GM21737 (cell line): ENCODE measurements at regions not wholly inside any gene's neighbourhood (a gene's known extent, or its start where the extent isn't known, plus 50 kb on each side); places are given as distances from the start of the nearest gene placed in this dataset.
"Not testable (repeated sequence)": the region's sequence is repeated elsewhere in the genome, so short reads cannot be mapped to it uniquely, and the experiment has no call there.

Experiments
- ATAC-seq: cut with Tn5 transposase; IDR thresholded peaks from one replicate; pipeline ENCODE4 v1.9.1; 2021; ENCODE audit warnings: mild to moderate bottlenecking, moderate library complexity; ENCODE audit not compliant: unreplicated experiment

DNA sequence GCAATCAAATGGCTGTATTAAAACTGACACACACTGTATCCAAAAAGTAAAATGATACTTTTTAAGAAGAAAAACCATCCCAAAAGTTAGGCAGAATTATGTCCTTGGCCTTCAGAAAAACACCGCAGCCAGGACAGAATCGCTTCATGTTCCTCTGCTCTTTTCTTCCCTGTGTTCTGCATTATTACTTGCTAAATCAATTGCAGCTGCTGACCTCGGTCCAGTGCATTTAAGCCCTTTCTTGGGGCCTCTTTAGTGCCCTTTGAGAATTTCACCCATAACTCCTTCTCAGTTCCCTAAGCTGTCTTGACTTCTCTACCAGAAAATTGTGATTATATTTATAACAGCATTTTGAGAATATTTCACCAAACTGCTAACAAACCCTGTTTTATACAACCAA lies 696.9 kb downstream of the PCDH7 start:
- ATAC-seq: no peak

GRCh38 chr4:31422006-31422405 lies 701.8 kb downstream of the PCDH7 start:
- no peak for ATAC-seq

GRCh38 chr4:31427691-31428090 lies 707.5 kb downstream of the PCDH7 start:
- ATAC-seq: no peak

DNA sequence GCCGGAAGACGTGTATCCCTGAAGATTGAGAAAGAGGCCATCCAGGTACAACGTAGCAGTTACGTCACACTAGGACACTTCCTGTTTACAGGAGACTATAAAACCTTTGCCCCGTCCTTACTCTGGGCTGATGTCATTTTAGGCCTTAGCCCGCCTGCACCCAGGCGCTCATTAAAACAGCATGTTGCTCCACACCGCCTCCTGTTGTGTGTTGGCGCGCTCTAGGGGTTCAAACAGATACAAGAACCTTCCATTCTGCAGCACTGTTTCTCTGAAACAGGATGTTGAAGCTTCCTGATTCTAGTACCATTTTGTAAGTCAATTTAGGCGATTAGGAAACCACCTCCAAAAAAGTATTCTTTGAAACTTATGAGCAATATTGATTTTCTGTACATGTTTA lies 722.1 kb downstream of the PCDH7 start:
- ATAC-seq: no peak

DNA sequence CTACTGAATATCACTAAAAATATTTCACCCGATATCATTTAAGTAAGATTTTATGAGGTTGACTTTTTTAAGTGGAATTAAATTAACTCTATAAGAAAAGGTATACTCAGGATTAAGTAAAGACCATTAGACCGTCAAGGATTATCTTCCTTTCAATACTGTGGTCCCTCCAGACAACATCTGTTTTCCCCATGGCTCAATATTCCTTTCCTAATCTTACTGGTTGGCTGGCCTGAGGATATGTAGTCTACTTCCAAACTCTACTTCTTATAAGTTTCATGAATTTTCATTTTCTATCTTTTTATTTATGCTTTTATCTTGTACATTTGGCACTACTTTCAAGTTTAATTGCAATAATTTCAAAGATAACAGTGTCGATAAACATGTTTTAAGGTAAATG lies 725.4 kb downstream of the PCDH7 start:
- no peak for ATAC-seq

DNA sequence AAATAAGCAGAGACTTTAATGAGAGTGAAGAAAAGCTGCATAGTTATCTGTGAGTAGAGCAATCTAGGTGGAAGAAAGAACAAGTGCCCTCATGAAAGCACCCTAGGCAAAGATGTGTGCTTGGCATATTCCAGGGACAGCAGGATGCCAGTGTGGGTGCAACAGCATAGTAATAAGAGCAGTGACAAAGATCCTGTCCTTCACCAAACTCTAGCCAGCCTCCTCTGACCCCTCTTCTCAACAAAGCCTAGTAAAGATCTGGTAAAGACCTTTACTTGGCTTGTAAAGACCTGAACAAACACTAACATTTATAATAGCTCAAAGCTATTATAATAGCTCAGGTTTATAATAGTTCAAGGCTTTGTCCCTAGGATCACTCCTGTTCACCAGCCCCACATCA lies 735.4 kb downstream of the PCDH7 start:
- ATAC-seq: no peak

DNA sequence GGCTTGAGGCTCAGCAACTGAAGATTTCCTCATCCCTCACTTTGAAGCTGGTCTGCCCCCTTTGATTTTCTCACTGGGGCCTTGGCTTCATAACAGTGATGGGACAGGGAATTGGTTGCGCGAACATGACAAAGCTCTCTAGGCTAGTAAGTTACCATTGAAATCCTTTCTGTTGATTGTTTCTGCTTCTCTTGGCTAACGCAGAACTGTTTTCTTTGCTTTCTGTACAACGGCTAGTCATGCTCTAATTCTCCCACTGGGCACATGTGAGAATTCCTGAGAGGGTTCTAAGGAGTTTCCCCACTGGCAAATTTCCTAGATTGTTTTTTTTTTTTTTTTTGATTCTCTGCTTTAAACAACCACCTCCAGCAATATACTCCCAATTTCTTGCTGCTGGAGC lies 738.6 kb downstream of the PCDH7 start:
- ATAC-seq: no peak

DNA sequence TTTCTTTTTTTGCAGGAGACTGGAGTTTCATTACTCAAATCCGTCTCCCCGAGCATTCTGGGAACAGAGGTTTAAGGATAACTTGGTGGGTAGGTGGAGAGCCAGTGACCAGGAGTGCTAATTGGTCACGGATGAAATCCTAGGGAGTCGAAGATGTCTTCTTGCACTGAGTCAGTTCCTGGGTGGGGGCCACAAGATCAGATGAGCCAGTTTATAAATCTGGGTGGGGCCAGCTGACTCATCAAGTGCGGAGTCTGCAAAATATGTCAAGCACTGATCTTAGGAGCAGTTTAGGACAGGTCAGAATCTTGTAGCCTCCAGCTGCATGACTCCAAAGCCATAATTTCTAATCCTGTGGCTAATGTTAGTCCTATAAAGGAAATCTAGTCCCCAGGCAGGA lies 741.3 kb downstream of the PCDH7 start:
- no peak for ATAC-seq

DNA sequence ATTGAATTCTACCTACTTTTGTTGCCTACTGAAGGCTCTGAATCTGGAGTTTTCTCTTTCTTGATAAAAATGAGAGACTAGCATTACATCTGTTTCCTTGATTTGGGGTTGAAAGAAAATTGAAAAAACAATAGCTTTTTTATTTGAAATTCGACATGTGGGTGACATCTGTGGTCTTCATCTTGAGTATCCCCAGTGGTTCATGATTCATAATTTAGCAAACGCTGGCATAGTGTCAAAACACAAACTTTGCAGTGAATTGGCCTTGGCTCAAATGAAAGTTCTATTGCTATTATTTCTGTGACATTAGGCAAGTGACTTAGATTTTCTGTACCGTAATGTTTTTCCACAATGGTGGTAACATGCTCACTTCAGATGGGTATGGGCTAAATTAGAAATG lies 747.6 kb downstream of the PCDH7 start:
- no peak for ATAC-seq

GRCh38 chr4:31474221-31474620 lies 754.1 kb downstream of the PCDH7 start:
- ATAC-seq: no peak

GRCh38 chr4:31482691-31483090 lies 762.5 kb downstream of the PCDH7 start:
- ATAC-seq: no peak

DNA sequence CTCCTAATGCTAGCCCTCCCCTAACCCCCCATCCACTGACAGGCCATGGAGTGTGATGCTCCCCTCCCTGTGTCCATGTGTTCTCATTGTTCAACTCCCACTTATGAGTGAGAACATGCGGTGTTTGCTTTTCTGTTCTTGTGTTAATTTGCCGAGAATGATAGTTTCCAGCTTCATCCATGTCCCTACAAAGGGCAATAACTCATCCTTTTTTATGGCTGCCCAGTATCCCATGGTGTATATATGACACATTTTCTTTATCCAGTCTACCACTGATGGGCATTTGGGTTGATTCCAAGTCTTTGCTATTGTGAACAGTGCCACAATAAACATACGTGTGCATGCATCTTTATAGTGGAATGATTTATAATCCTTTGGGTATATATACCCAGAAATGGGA lies 779.0 kb downstream of the PCDH7 start:
- ATAC-seq: not testable (repeated sequence)

GRCh38 chr4:31516520-31516919 lies 796.4 kb downstream of the PCDH7 start:
- no peak for ATAC-seq

DNA sequence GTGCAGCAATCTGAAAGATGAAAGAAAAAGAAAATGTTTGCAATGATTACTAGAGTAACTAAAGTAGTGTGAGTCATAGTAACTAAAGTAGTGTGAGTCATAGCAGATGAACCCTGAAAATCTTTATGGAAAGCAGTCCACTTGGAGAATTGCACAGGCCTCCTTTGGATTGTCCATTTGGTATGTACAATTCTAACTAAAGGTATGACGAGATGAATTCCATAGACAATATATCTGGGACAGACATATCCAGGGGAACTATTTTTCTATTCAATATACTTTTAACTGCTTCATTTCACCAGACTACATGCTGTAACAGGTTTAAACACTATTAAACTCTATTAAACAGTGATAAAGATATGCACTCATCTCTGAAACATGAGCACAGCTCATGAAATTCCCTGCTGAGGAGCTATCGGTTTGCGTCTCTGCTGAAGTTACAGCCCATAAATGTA lies 798.7 kb downstream of the PCDH7 start:
- no peak for ATAC-seq

- no peak for ATAC-seq
Measured at GRCh38 chr4:31530555-31530954, 810.4 kb downstream of the PCDH7 start.

GRCh38 chr4:31538877-31539276 lies 818.7 kb downstream of the PCDH7 start:
- ATAC-seq: no peak

GRCh38 chr4:31539284-31540069 lies 819.3 kb downstream of the PCDH7 start:
- ATAC-seq: no peak

GRCh38 chr4:31545330-31545729 lies 825.2 kb downstream of the PCDH7 start:
- ATAC-seq: no peak

GRCh38 chr4:31545755-31546154 lies 825.6 kb downstream of the PCDH7 start:
- no peak for ATAC-seq

GRCh38 chr4:31548021-31548420 lies 827.9 kb downstream of the PCDH7 start:
- ATAC-seq: no peak

DNA sequence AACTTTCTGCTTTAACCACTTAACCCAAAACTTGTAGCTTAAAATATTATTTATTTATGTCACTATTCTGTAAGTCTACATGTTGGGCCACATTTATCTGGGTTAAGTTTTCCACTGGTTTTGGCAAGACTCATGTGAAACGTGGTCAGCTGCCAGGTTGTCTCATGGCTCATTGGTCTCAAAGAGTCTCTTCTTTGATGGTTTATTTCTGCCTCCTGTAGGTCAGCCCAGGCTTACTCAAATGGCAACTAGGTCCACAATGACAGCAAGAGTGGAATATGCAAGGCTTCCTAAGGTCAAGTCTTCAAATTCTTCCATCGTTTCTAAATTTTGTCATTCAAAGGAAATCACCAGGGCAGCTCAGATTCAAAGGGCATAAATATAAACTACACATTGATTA lies 828.7 kb downstream of the PCDH7 start:
- no peak for ATAC-seq

GRCh38 chr4:31549256-31549655 lies 829.1 kb downstream of the PCDH7 start:
- ATAC-seq: no peak

DNA sequence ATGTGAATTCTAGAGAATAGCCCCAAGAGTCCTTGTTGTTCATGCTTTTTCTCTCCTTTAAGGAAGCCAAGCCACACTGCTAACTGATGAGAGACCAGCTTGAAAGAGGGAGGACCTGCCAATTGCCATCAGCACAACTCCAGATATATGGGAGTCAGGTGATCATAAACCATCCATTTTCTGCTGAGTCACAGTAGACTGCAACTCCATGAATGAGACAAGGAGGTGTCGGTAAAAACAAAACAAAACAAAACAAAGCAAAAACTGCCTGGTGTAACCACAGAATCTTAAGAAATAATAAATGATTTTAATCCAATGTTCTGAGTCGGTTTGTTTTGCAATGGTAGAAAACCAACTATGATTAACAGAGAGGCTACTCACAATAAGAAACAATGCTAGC lies 837.3 kb downstream of the PCDH7 start:
- ATAC-seq: no peak
